Tibial nerve (tissue), 4 donors: ENCODE measurements at regions not wholly inside any gene's neighbourhood (a gene's known extent, or its start where the extent isn't known, plus 50 kb on each side); places are given as distances from the start of the nearest gene placed in this dataset.

Source experiments
- DNase-seq, 2 donors: peaks; one replicate each; pipeline ENCODE4 v3.0.0-alpha.2; 2019; ENCODE audit warnings: low spot score in 2 of 2
- H3K27ac ChIP-seq, 4 donors: fragments of 200-600 bp; sonication (generic) in 3 of 4; one replicate each; pipeline ENCODE4 v1.5.1; 2017 to 2019; ENCODE audit warnings: mild to moderate bottlenecking in 1 of 4
- H3K27me3 ChIP-seq, 2 donors: fragments of 200-600 bp; sonication (generic) in 1 of 2; one replicate each; pipeline versions ENCODE4 v1.5.1 to v1.6.0; 2017 to 2019
- H3K36me3 ChIP-seq, 3 donors: fragments of 200-600 bp; sonication (generic); one replicate each; pipeline ENCODE4 v1.5.1; 2018 to 2019
- H3K4me1 ChIP-seq, 4 donors: fragments of 200-600 bp; sonication (generic) in 3 of 4; one replicate each; pipeline ENCODE4 v1.5.1; 2017 to 2019
- H3K4me3 ChIP-seq, 4 donors: fragments of 200-600 bp; sonication (generic) in 3 of 4; one replicate each; pipeline ENCODE4 v1.5.1; 2017 to 2019; ENCODE audit warnings: mild to moderate bottlenecking in 1 of 4, moderate library complexity in 1 of 4
- H3K9me3 ChIP-seq, 4 donors: fragments of 200-600 bp; sonication (generic) in 3 of 4; one replicate each; pipeline ENCODE4 v1.5.1; 2017 to 2019
- EP300 ChIP-seq, 2 donors: sonication (generic); formaldehyde crosslinking; IDR thresholded peaks; one replicate each; pipeline ENCODE4 v1.6.1; 2017; ENCODE audit warnings: antibody characterized with exemption in 2 of 2, mild to moderate bottlenecking in 1 of 2
- POLR2A ChIP-seq, 2 donors: fragments of 450-650 bp; IDR thresholded peaks; one replicate each; pipeline ENCODE4 v1.6.1; 2017; ENCODE audit warnings: antibody characterized with exemption in 2 of 2, mild to moderate bottlenecking in 2 of 2, moderate library complexity in 2 of 2
- WGBS, 2 donors: methylation state at CpG; one replicate each; pipeline ENCODE4 v1.1.5; 2018; 5-methylcytosine and 5-hydroxymethylcytosine counted together
- TF ChIP-seq, protein P1 (sequence below), 5 experiments: fragments of 200-600 bp in 3 of 5; fragments of 450-650 bp in 2 of 5; sonication (generic) in 3 of 5; IDR thresholded peaks; one replicate each; pipeline ENCODE4 v1.5.1; 2016 to 2019; ENCODE audit warnings: antibody characterized with exemption in 5 of 5, mild to moderate bottlenecking in 3 of 5, moderate library complexity in 2 of 5

DNA sequence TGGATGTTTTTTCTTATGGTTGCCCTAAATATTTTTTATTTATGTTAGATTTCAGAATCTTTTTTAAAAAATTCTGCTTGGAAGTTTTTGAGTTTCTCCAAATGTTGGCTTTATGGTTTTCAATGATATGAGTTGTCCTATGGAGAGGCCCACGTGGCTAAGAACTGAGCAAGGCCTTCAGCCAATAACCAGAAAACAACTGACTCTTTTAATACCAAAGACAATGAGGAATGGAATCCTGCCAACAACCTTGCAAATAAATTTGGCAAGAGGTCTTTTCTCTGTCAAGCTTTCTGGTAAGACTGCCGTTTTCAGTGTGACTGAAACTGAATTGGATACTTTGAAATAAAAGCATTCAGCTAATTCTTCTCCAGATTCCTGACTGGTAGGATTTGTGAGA, 1740.1 kb upstream of the WWC1 start:
- Histone ChIP-seq H3K36me3 (no peaks in the 10 kb centered on the region), H3K27me3 (no peaks in the 10 kb centered on the region), H3K9me3 (no peaks in the 10 kb centered on the region), H3K4me1 (no peaks in the 10 kb centered on the region), H3K4me3 (no peak overlapping the region), H3K27ac (no peak overlapping the region)
- DNase-seq, result no peak
- 5 to 7% methylated on average over 2 of the region's 2 CpGs for WGBS, 2 donors
- TF ChIP-seq EP300 (IDR thresholded peaks at IDR 0.05) (no peak), POLR2A (IDR thresholded peaks at IDR 0.05) (no peak)
- TF ChIP-seq, protein P1, sequence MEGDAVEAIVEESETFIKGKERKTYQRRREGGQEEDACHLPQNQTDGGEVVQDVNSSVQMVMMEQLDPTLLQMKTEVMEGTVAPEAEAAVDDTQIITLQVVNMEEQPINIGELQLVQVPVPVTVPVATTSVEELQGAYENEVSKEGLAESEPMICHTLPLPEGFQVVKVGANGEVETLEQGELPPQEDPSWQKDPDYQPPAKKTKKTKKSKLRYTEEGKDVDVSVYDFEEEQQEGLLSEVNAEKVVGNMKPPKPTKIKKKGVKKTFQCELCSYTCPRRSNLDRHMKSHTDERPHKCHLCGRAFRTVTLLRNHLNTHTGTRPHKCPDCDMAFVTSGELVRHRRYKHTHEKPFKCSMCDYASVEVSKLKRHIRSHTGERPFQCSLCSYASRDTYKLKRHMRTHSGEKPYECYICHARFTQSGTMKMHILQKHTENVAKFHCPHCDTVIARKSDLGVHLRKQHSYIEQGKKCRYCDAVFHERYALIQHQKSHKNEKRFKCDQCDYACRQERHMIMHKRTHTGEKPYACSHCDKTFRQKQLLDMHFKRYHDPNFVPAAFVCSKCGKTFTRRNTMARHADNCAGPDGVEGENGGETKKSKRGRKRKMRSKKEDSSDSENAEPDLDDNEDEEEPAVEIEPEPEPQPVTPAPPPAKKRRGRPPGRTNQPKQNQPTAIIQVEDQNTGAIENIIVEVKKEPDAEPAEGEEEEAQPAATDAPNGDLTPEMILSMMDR (IDR thresholded peaks at IDR 0.05), result no peak

DNA sequence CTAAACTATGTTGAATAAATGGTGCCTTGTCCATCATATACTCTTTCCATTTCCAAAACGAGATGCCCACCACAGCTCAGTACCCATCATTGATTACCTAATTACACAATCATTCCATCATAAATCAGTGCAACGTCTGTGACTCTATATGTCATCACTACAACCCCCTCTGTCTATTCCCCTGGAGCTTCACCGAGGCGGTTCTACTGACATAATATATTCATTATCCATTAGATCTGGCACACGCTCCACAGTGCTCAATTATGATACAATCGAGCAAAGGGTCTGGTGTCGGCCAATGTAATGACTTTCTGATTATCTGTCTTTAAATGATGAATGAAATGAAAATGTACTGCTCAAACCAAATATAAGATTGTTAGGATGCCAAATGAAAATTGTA, 1737.7 kb upstream of the WWC1 start:
- 71 to 73% methylated on average over 7 of the region's 7 CpGs for WGBS, 2 donors
- H3K36me3 ChIP-seq, result no peaks in the 10 kb centered on the region
- TF ChIP-seq, protein P1 (IDR thresholded peaks at IDR 0.05), result no peak
- no peak for TF ChIP-seq EP300 (IDR thresholded peaks at IDR 0.05)
- no peak overlapping the region for H3K27ac ChIP-seq
- H3K27me3 ChIP-seq, result no peaks in the 10 kb centered on the region
- no peak for DNase-seq
- H3K9me3 ChIP-seq, result peaks cover 0 to 4% (median 0%) of the 10 kb centered on the region in 4 donors
- no peaks in the 10 kb centered on the region for H3K4me1 ChIP-seq
- H3K4me3 ChIP-seq, result no peak overlapping the region

DNA sequence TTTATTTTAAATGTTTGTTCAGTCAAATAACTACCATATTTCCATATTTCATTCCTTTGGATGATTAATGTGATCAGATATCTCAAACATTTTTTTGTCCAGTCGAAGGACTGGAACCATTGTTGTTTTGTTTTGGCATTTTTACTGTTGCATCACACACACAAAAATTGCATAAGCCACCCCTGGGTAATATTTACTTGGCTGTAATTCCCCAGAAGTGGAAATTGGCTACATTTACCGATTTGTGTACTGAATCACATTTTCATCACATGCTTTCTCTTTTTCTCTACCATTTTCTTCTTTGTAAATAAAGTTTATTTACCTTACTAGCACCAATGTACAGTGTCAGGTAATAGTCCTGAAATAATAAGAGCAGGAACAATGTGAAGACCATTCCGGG, 1729.7 kb upstream of the WWC1 start:
- DNase-seq, result no peak
- Histone ChIP-seq H3K36me3 (no peaks in the 10 kb centered on the region), H3K9me3 (peaks cover 0 to 10% (median 7%) of the 10 kb centered on the region in 4 donors), H3K4me1 (no peaks in the 10 kb centered on the region), H3K27me3 (no peaks in the 10 kb centered on the region), H3K4me3 (no peak overlapping the region), H3K27ac (no peak overlapping the region)
- no peak for TF ChIP-seq EP300 (IDR thresholded peaks at IDR 0.05)
- TF ChIP-seq, protein P1 (IDR thresholded peaks at IDR 0.05), result no peak
- 49 to 56% methylated on average over 3 of the region's 3 CpGs for WGBS, 2 donors

DNA sequence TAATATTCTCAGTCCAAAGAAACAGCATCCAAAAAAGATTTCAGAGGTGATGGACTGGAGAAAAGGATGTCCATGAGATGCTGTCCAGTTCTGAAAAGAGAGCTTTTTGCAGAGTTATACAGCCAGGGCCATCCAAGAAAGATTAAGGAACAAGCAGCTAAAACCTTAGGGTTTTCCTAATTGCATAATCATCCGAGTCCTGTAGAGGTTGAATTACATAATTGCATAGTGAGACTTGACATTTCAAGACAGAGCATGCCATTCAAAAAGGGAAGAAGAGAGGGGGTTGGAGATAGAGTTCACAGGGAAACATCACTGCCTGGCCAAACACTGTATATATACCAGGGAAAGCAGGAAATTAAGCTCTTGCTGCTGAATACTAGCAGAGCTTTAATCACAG, 1729.2 kb upstream of the WWC1 start:
- Histone ChIP-seq H3K27ac (no peak overlapping the region), H3K36me3 (no peaks in the 10 kb centered on the region), H3K4me1 (no peaks in the 10 kb centered on the region), H3K27me3 (no peaks in the 10 kb centered on the region), H3K9me3 (peaks cover 0 to 10% (median 7%) of the 10 kb centered on the region in 4 donors), H3K4me3 (no peak overlapping the region)
- 6 to 7% methylated on average over 1 of the region's 1 CpG for WGBS, 2 donors
- DNase-seq, result no peak
- TF ChIP-seq, protein P1 (IDR thresholded peaks at IDR 0.05), result no peak
- TF ChIP-seq POLR2A (IDR thresholded peaks at IDR 0.05) (no peak), EP300 (IDR thresholded peaks at IDR 0.05) (no peak)

DNA sequence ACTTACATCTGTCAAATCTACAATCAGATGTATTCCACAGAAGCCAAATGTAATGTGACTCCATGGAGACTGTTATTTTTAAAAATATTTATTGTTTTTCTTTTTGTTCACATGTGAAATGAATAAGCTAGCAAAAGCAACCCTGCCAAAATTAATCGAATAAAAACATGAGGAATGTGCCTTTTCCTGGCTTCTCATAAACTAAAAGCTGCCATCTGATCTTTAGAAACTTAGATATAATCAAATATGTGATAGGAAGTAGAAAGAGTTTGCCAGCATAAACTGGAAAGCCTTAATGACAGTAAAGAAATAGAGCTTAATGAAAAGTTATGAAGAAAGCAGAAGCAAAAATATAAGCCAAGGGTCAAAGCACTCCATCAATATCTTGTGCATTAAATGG, 1724.7 kb upstream of the WWC1 start:
- no peak for DNase-seq
- no peaks in the 10 kb centered on the region for H3K9me3 ChIP-seq
- H3K4me3 ChIP-seq, result no peak overlapping the region
- no peaks in the 10 kb centered on the region for H3K4me1 ChIP-seq
- no peaks in the 10 kb centered on the region for H3K27me3 ChIP-seq
- 42 to 50% methylated on average over 1 of the region's 1 CpG for WGBS, 2 donors
- no peak overlapping the region for H3K27ac ChIP-seq
- no peak for TF ChIP-seq POLR2A (IDR thresholded peaks at IDR 0.05)
- no peak for TF ChIP-seq EP300 (IDR thresholded peaks at IDR 0.05)
- TF ChIP-seq, protein P1 (IDR thresholded peaks at IDR 0.05), result no peak
- no peaks in the 10 kb centered on the region for H3K36me3 ChIP-seq
